ENCODE measurements at regions not wholly inside any gene's neighbourhood (a gene's known extent, or its start where the extent isn't known, plus 50 kb on each side); places are given as distances from the start of the nearest gene placed in this dataset.

DNA sequence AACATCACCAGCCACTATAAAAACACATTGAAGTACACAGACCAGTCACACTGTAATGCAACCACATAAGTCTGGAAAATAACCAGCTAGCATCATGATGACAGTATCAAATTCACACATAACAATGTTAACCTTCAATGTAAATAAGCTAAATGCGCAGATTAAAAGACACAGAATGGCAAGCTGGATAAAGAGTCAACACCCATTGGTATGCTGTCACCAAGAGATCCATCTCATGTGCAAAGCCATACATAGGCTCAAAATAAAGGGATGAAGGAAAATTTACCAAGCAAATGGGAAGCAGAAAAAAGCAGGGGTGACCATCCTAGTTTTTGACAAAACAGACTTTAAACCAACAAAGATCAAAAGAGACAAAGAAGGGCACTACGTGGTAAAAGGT, 110.8 kb downstream of the NR4A2 start:
- FAIRE-seq, result no peak
- H3K79me2 ChIP-seq (ENCODE audit: insufficient read depth, low read length), result no peaks in the 10 kb centered on the region
- Mint-ChIP-seq H3K27ac (ENCODE audit: unreplicated experiment) (no peak overlapping the region), H3K4me3 (ENCODE audit: unreplicated experiment) (no peak overlapping the region), H3K4me1 (ENCODE audit: low read depth, unreplicated experiment) (no peaks in the 10 kb centered on the region), H3K27me3 (ENCODE audit: low read depth, unreplicated experiment) (no peaks in the 10 kb centered on the region), H3K9me3 (ENCODE audit: unreplicated experiment) (peaks cover 13% of the 10 kb centered on the region), H3K36me3 (ENCODE audit: low read depth, unreplicated experiment) (no peaks in the 10 kb centered on the region)
- no peak for TF ChIP-seq EZH2 (IDR thresholded peaks at IDR 0.05; ENCODE audit: insufficient read depth, low read length)
- TF ChIP-seq, protein P1, sequence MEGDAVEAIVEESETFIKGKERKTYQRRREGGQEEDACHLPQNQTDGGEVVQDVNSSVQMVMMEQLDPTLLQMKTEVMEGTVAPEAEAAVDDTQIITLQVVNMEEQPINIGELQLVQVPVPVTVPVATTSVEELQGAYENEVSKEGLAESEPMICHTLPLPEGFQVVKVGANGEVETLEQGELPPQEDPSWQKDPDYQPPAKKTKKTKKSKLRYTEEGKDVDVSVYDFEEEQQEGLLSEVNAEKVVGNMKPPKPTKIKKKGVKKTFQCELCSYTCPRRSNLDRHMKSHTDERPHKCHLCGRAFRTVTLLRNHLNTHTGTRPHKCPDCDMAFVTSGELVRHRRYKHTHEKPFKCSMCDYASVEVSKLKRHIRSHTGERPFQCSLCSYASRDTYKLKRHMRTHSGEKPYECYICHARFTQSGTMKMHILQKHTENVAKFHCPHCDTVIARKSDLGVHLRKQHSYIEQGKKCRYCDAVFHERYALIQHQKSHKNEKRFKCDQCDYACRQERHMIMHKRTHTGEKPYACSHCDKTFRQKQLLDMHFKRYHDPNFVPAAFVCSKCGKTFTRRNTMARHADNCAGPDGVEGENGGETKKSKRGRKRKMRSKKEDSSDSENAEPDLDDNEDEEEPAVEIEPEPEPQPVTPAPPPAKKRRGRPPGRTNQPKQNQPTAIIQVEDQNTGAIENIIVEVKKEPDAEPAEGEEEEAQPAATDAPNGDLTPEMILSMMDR (IDR thresholded peaks at IDR 0.05; ENCODE audit: insufficient read depth, low read depth, low read length), result no peak
- H3K36me3 ChIP-seq (ENCODE audit: insufficient read depth, low read length), result no peaks in the 10 kb centered on the region
- H3K4me1 ChIP-seq (ENCODE audit: insufficient read depth, low read length), result no peaks in the 10 kb centered on the region
- H3K9ac ChIP-seq (ENCODE audit: low read length), result no peak overlapping the region
- H3K27ac ChIP-seq (ENCODE audit: low read depth, low read length), result no peak overlapping the region
- no peak overlapping the region for H2AFZ ChIP-seq (ENCODE audit: low read depth, low read length)
- no peaks in the 10 kb centered on the region for H3K27me3 ChIP-seq (ENCODE audit: insufficient read depth, low read length)
- DNase-seq (ENCODE audit: low read depth), result no peak
- no peak overlapping the region for H3K4me3 ChIP-seq (ENCODE audit: insufficient read depth, low read depth, low read length)
- H4K20me1 ChIP-seq (ENCODE audit: insufficient read depth, low read length), result no peaks in the 10 kb centered on the region
- peaks cover 2% of the 10 kb centered on the region for H3K9me3 ChIP-seq (ENCODE audit: insufficient read depth, low read depth, low read length)
- H3K4me2 ChIP-seq (ENCODE audit: low read length), result no peak overlapping the region

DNA sequence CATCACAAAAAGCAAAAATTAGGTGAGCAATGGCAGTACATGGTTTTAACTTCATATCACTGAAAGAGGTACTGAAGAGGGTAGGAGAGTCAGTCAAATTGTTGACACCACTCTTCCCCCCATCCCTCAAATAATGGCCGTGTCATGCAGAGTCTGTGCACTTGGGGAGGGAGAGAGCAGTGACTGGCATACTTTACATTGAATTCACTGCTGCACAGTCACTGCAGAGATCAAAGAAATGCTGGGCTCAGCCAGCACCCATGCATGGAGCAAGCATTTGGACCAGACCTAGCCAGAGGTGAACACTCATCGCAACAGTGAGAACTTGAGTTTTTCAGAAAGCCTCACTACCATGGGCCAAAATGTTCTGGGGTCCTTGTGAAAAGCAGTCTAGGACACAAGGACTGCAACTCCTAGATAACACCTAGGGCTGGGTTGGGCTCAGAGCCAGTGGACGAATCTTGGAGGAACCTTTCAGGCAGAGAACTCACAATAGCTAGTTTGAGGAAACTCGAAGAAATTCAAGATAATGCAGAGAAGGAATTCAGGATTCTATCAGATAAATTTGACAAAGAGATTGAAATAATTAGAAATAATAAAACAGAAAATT, 112.9 kb downstream of the NR4A2 start:
- no peak overlapping the region for H2AFZ ChIP-seq (ENCODE audit: low read depth, low read length)
- Mint-ChIP-seq H3K4me1 (ENCODE audit: low read depth, unreplicated experiment) (no peaks in the 10 kb centered on the region), H3K9me3 (ENCODE audit: unreplicated experiment) (peaks cover 13% of the 10 kb centered on the region), H3K36me3 (ENCODE audit: low read depth, unreplicated experiment) (no peaks in the 10 kb centered on the region), H3K27me3 (ENCODE audit: low read depth, unreplicated experiment) (no peaks in the 10 kb centered on the region), H3K27ac (ENCODE audit: unreplicated experiment) (no peak overlapping the region), H3K4me3 (ENCODE audit: unreplicated experiment) (no peak overlapping the region)
- H4K20me1 ChIP-seq (ENCODE audit: insufficient read depth, low read length), result no peaks in the 10 kb centered on the region
- H3K4me2 ChIP-seq (ENCODE audit: low read length), result no peak overlapping the region
- H3K27ac ChIP-seq (ENCODE audit: low read depth, low read length), result no peak overlapping the region
- H3K27me3 ChIP-seq (ENCODE audit: insufficient read depth, low read length), result no peaks in the 10 kb centered on the region
- no peak overlapping the region for H3K9ac ChIP-seq (ENCODE audit: low read length)
- H3K36me3 ChIP-seq (ENCODE audit: insufficient read depth, low read length), result no peaks in the 10 kb centered on the region
- no peaks in the 10 kb centered on the region for H3K4me1 ChIP-seq (ENCODE audit: insufficient read depth, low read length)
- no peaks in the 10 kb centered on the region for H3K79me2 ChIP-seq (ENCODE audit: insufficient read depth, low read length)
- DNase-seq (ENCODE audit: low read depth) (no peak), FAIRE-seq (no peak)
- H3K9me3 ChIP-seq (ENCODE audit: insufficient read depth, low read depth, low read length), result peaks cover 2% of the 10 kb centered on the region
- TF ChIP-seq, protein P1 (IDR thresholded peaks at IDR 0.05; ENCODE audit: insufficient read depth, low read depth, low read length), result no peak
- TF ChIP-seq EZH2 (IDR thresholded peaks at IDR 0.05; ENCODE audit: insufficient read depth, low read length), result no peak
- no peak overlapping the region for H3K4me3 ChIP-seq (ENCODE audit: insufficient read depth, low read depth, low read length)

DNA sequence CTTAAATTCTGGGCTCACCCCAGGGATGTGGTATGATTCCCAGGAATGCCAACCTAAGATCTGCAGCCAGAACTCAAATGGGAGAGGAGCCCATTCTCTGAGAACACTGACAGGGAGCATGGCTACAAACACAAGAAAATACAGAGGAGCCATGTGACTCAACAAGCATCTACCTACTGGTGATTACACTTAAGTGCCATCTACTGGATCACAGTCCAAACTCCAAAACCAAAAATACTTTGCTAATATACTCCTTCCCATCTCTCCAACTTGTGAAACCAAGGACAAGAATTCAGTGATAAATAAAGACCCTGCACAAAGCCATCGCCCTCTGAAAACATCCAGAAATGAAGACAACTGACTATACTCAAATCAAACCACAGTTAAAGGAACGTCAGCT, 116.9 kb downstream of the NR4A2 start:
- no peaks in the 10 kb centered on the region for H3K9me3 Mint-ChIP-seq (ENCODE audit: unreplicated experiment)

More for the DNA sequence above, 116.9 kb downstream of the NR4A2 start:
- FAIRE-seq (no peak), DNase-seq (ENCODE audit: low read depth) (no peak)
- no peak overlapping the region for H3K4me2 ChIP-seq (ENCODE audit: low read length)
- H3K27ac Mint-ChIP-seq (ENCODE audit: unreplicated experiment), result no peak overlapping the region
- H3K27me3 Mint-ChIP-seq (ENCODE audit: low read depth, unreplicated experiment), result no peaks in the 10 kb centered on the region
- TF ChIP-seq, protein P1 (IDR thresholded peaks at IDR 0.05; ENCODE audit: insufficient read depth, low read depth, low read length), result no peak
- H4K20me1 ChIP-seq (ENCODE audit: insufficient read depth, low read length), result no peaks in the 10 kb centered on the region
- no peaks in the 10 kb centered on the region for H3K4me1 ChIP-seq (ENCODE audit: insufficient read depth, low read length)
- no peak overlapping the region for H3K9ac ChIP-seq (ENCODE audit: low read length)
- no peak overlapping the region for H3K4me3 Mint-ChIP-seq (ENCODE audit: unreplicated experiment)
- H2AFZ ChIP-seq (ENCODE audit: low read depth, low read length), result no peak overlapping the region
- no peaks in the 10 kb centered on the region for H3K27me3 ChIP-seq (ENCODE audit: insufficient read depth, low read length)
- H3K4me3 ChIP-seq (ENCODE audit: insufficient read depth, low read depth, low read length), result no peak overlapping the region
- H3K36me3 ChIP-seq (ENCODE audit: insufficient read depth, low read length), result no peaks in the 10 kb centered on the region
- no peak overlapping the region for H3K27ac ChIP-seq (ENCODE audit: low read depth, low read length)
- H3K9me3 ChIP-seq (ENCODE audit: insufficient read depth, low read depth, low read length), result no peaks in the 10 kb centered on the region
- no peaks in the 10 kb centered on the region for H3K4me1 Mint-ChIP-seq (ENCODE audit: low read depth, unreplicated experiment)
- no peaks in the 10 kb centered on the region for H3K36me3 Mint-ChIP-seq (ENCODE audit: low read depth, unreplicated experiment)
- no peaks in the 10 kb centered on the region for H3K79me2 ChIP-seq (ENCODE audit: insufficient read depth, low read length)

Measured in astrocyte (in vitro differentiated cells and primary cell).